Kidney glomerular epithelial cell (primary cell): ENCODE measurements at regions not wholly inside any gene's neighbourhood (a gene's known extent, or its start where the extent isn't known, plus 50 kb on each side); places are given as distances from the start of the nearest gene placed in this dataset.

ENCODE experiments used
- DNase-seq: peaks from one replicate; lab custom pipeline; 2025; lab: John Stamatoyannopoulos, UW

- no peak for DNase-seq
Measured at GRCh38 chr4:125515016-125515415, 200.3 kb downstream of the FAT4 start.

GRCh38 chr4:125517831-125518230, 203.1 kb downstream of the FAT4 start:
- DNase-seq = no peak

GRCh38 chr4:125518281-125518680, 203.5 kb downstream of the FAT4 start:
- DNase-seq = no peak

- DNase-seq = peak; percentile 24
Measured at GRCh38 chr4:125519371-125520146, 204.8 kb downstream of the FAT4 start.

- DNase-seq = peak; percentile 47
Measured at GRCh38 chr4:125520258-125520990, 205.7 kb downstream of the FAT4 start.

- DNase-seq = no peak
Measured at GRCh38 chr4:125522588-125522987, 207.8 kb downstream of the FAT4 start.

- DNase-seq = no peak
Measured at GRCh38 chr4:125522992-125523391, 208.2 kb downstream of the FAT4 start.

- no peak for DNase-seq
Measured at GRCh38 chr4:125526420-125526819, 211.7 kb downstream of the FAT4 start.

GRCh38 chr4:125527681-125528080, 212.9 kb downstream of the FAT4 start:
- DNase-seq = no peak

GRCh38 chr4:125529071-125529470, 214.3 kb downstream of the FAT4 start:
- DNase-seq = no peak

GRCh38 chr4:125538670-125539069, 223.9 kb downstream of the FAT4 start:
- no peak for DNase-seq

- no peak for DNase-seq
Measured at GRCh38 chr4:125539691-125540090, 224.9 kb downstream of the FAT4 start.

- DNase-seq = no peak
Measured at GRCh38 chr4:125541836-125542385, 227.2 kb downstream of the FAT4 start.

- no peak for DNase-seq
Measured at GRCh38 chr4:125546272-125546671, 231.5 kb downstream of the FAT4 start.

- no peak for DNase-seq
Measured at GRCh38 chr4:125547836-125548235, 233.1 kb downstream of the FAT4 start.

- DNase-seq = no peak
Measured at GRCh38 chr4:125550769-125551168, 236.0 kb downstream of the FAT4 start.

- no peak for DNase-seq
Measured at GRCh38 chr4:125551466-125551865, 236.7 kb downstream of the FAT4 start.

- DNase-seq = no peak
Measured at GRCh38 chr4:125551967-125552366, 237.2 kb downstream of the FAT4 start.

- DNase-seq = no peak
Measured at GRCh38 chr4:125572601-125573000, 257.8 kb downstream of the FAT4 start.

- no peak for DNase-seq
Measured at GRCh38 chr4:125573368-125573767, 258.6 kb downstream of the FAT4 start.

- no peak for DNase-seq
Measured at GRCh38 chr4:125573786-125574185, 259.0 kb downstream of the FAT4 start.

GRCh38 chr4:125582302-125582701, 267.5 kb downstream of the FAT4 start:
- no peak for DNase-seq

- DNase-seq = peak; percentile 28
Measured at GRCh38 chr4:125590158-125590557, 275.4 kb downstream of the FAT4 start.
